Activated naive CD8-positive, alpha-beta T cell treated with anti-CD3 and anti-CD28 coated beads, Interleukin-2, amount 50 U/mL, for 16 hours (primary cell): ENCODE measurements at regions not wholly inside any gene's neighbourhood (a gene's known extent, or its start where the extent isn't known, plus 50 kb on each side); places are given as distances from the start of the nearest gene placed in this dataset.

ENCODE experiments used
- DNase-seq: peaks from one replicate; pipeline ENCODE4 v3.0.0-alpha.2; 2020; ENCODE audit warnings: low read depth, low spot score

DNA sequence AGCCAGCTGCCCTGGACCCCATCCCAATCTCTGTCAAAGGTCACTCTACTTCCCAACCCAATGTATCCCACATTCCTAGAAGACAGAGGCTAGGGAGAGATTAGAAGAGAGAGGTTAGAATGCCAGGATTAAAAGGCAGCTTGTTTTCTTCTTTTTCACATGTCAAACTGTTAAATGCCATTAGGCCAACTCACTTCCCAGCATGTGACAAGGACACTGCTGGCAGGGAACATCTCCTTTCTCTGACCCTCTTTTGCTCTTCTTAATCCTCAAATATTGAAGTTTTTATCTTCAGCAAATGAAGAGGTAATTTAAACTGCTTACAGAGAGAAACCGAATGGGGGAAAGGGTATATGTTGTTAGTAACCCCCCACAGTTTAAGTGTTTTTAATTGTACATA lies 89.1 kb downstream of the BBS10 start:
- no peak for DNase-seq

DNA sequence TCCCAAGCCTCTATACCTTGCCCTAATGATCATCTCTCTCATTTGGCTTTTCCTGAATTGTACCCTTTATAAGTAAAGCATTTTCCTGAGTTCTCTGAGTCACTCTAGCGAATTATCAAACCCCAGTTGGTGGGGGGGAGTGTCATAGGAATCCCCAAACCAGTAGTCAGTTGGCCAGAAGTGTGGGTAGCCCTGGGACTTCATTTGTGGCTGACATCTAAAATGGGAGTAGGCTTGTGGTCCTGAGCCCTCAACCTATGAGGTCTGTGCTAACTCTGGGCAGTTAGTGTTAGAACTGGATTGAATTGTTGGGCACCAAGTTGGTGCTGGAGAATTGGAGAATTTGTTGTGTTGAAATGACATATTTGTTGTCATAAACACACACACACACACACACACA lies 91.3 kb downstream of the BBS10 start:
- no peak for DNase-seq

GRCh38 chr12:76256321-76256720 lies 91.9 kb downstream of the BBS10 start:
- DNase-seq = no peak

GRCh38 chr12:76255692-76256091 lies 92.5 kb downstream of the BBS10 start:
- DNase-seq = no peak

- DNase-seq = no peak
These were observed 92.9 kb downstream of the BBS10 start for GRCh38 chr12:76255281-76255680.

DNA sequence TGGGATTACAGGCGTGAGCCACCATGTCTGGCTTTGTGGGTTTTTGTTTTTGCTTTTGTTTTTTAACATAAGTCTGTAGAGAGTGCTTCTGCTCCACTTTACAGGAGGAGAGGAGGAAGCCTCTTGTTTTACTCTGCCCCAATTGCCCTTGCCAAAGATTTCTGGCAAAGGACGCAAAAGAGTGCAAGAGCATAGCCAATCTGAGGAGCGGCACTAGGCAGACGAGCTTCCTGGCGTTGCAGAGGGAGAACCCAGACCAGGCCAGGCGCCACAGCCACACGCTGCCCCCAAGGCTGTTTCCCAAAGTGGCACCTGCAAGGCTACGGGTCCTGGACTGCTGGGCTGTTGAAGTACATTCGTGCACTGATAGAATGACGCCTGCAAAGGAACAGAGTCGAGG lies 96.2 kb downstream of the BBS10 start:
- DNase-seq = no peak

- no peak for DNase-seq
These were observed 98.0 kb downstream of the BBS10 start for GRCh38 chr12:76250256-76250655.

- no peak for DNase-seq
These were observed 98.7 kb downstream of the BBS10 start for GRCh38 chr12:76249501-76249900.

GRCh38 chr12:76247992-76248391 lies 100.2 kb downstream of the BBS10 start:
- DNase-seq = no peak

DNA sequence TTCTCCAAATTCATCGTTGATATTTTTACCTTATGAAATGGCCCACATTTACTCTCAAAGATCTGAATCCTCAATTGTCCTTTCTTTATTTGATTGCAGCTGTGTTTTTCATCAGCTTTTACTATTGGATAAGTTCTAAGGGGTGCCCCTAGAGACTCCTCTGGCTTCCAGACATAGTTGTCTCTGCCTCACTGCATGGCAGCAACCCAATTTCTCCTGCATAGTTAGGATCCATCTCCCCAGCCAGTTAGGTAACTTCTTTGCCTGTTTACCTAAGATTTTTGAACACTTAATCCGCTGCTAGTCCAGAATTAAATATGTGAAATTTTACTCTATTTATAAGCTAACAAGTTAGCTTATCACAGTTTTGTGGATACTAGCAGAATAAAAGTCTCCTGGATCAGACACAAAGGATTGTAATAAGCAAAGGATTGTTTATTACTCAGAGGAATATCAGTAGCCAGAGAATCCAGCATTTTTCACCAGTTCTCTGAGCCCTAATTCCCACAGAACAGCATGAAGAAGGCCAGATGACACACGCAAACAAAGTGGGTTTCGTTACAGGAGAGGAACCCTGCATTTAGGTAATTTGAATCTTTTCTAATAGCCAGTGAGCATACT lies 101.1 kb downstream of the BBS10 start:
- DNase-seq = no peak

DNA sequence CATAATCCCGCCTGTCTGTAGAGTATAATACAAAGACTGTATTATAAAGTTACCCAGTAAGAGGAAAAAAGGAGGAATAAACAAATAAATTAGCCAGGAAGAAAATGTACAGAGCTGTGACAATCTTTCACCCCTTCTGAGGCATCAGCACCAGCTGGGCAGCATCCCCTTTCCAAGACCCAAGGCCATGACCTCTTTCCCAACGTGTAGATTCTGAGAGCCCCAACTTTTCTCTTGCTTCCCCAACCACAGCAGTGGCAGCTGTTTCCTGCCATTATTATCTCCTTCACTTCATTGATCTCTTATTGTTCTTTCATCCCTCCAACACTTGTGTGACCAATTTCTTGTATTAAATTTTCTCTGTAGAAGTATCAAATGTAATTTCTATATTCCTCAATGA lies 101.6 kb downstream of the BBS10 start:
- no peak for DNase-seq

DNA sequence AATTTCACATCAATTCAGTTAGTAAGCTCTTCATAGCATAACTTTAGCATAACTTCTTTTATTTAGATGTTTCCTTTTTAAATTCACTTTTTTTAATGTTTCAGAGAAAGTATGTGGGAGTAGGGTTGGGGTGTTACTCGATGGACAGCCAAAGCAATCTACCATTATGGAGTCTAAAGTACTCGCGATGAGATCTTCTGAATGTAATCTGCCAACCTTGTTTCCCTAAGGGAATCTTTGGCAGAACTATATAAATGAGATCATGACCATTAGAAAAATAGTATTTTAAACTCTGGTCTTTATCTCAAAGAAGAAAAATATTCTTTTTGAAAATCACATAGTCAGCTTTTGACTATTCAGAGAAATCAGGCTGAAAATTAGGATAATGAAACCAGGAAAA lies 103.9 kb downstream of the BBS10 start:
- no peak for DNase-seq

GRCh38 chr12:76242813-76243550 lies 105.2 kb downstream of the BBS10 start:
- no peak for DNase-seq

- DNase-seq = no peak
These were observed 106.8 kb downstream of the BBS10 start for GRCh38 chr12:76241371-76241770.

DNA sequence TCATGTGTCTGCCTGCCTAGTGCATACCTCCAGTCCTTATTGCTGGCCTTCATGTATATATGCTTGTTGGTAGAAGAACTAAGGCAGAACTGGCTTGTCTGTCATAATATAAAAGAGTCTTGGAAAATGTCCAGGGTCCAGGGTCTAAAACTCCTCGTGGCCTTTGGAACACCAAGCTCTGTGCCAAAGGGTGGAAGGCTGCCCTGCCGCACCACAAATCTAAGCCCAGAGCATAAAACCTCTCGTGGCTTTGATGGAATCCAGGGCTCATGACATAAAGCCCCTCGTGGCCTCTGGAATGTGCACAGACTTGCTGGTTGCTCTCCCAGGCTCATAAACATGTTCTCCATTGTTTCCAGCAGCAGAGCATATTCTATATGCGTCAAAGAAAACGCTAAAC lies 107.9 kb downstream of the BBS10 start:
- no peak for DNase-seq

GRCh38 chr12:76238688-76239087 lies 109.5 kb downstream of the BBS10 start:
- no peak for DNase-seq

GRCh38 chr12:76237086-76237701 lies 111.0 kb downstream of the BBS10 start:
- DNase-seq = no peak

DNA sequence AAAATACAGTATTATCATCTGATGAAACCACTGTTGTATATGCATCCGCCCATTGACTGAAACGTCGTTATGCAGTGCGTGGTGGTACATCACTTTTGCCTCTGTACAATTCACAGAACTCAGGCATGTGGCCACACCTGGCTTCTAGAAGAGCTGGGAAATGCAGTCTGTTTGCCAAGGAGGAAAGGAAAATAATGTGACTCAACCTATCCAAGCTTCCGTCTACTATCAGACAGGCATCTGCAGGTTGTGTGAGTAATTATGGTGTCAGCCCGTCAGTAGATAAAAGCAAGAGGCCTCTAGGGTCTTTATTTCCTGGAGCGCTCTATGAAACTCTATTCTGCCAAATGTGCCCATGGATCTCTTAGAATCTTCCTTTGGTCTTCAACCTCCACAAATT lies 111.6 kb downstream of the BBS10 start:
- DNase-seq = no peak

GRCh38 chr12:76234741-76235140 lies 113.5 kb downstream of the BBS10 start:
- no peak for DNase-seq

- DNase-seq = no peak
These were observed 116.2 kb downstream of the BBS10 start for GRCh38 chr12:76232013-76232412.

DNA sequence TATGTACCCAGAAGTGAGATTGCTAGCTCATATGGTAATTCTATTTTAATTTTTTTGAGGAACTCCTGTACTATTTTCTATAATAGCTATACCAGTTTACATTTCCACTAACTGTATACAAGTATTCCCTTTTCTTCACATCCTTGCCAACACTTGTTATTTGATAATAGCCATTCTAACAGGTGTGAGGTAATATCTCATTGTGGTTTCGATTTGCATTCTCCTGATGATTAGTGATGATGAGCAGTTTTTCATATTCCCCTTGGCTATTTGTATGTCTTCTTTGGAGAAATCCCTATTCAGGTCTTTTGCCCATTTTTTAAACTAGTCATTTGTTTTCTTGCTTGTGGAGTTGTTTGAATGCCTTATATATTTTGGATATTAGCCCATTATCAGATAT lies 121.3 kb downstream of the BBS10 start:
- no peak for DNase-seq

DNA sequence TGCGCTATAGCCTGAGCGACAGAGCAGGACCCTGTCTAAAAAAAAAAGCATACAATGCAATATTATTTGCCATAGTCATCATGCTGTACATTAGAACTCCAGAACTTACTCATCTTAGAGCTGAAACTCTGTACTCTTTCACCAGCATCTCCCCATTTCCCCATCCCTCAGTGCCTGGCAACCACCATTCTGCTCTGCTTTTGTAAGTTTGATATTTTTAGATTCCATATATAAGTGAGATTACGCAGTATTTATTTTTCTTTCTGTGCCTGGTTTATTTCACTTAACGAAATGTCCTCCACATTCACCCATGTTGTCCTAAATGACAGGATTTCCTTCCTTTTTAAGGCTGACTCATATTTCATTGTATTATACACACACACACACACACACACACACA lies 121.8 kb downstream of the BBS10 start:
- DNase-seq = no peak

DNA sequence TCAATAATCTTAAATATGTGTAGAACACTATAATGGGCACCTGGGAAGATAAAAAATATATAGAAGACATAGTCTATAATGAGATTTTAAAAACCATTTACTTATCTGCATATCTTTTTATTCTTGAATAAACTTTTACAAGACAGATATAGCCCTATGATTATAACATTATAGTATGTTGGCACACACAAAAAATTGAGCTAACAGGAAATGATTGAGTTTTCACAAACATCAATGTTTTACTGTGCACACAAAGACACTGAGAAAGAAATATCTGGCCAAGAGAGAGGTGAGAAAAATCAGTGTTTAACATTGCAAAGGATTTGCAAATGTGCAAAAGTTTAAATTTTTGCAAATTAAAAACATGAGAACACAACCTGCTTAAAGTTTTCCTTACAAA lies 124.3 kb downstream of the BBS10 start:
- no peak for DNase-seq
